Left lung (tissue), 4 donors: ENCODE measurements at regions not wholly inside any gene's neighbourhood (a gene's known extent, or its start where the extent isn't known, plus 50 kb on each side); places are given as distances from the start of the nearest gene placed in this dataset.

ENCODE experiments used
- ATAC-seq: fragments of 200-7000 bp; cut with Tn5 transposase; one replicate; pipeline ENCODE4 v1.9.1; 2020; ENCODE audit warnings: moderate library complexity
- DNase-seq, 4 donors: peaks; one replicate each; pipeline ENCODE4 v3.0.0-alpha.2; 2013 to 2020
- H3K27ac ChIP-seq, 2 donors: fragments of 200-600 bp; sonication (generic) in 1 of 2; one replicate each; pipeline versions ENCODE4 v1.5.0 to v1.8.0; 2020 to 2021
- H3K27me3 ChIP-seq, 2 donors: fragments of 200-600 bp; sonication (generic) in 1 of 2; one replicate each; pipeline versions ENCODE4 v1.5.0 to v1.8.0; 2020 to 2021
- H3K36me3 ChIP-seq, 2 donors: fragments of 200-600 bp; sonication (generic) in 1 of 2; one replicate each; pipeline versions ENCODE4 v1.5.0 to v1.8.0; 2020 to 2021
- H3K4me1 ChIP-seq, 2 donors: fragments of 200-600 bp; one replicate each; pipeline ENCODE4 v1.8.0; 2021
- H3K4me3 ChIP-seq, 2 donors: fragments of 200-600 bp; sonication (generic) in 1 of 2; one replicate each; pipeline versions ENCODE4 v1.5.0 to v1.8.0; 2020 to 2021; ENCODE audit warnings: mild to moderate bottlenecking in 1 of 2
- H3K9me3 ChIP-seq, 2 donors: fragments of 200-600 bp; sonication (generic) in 1 of 2; one replicate each; pipeline versions ENCODE4 v1.5.0 to v1.8.0; 2020 to 2021
- intact Hi-C, 2 donors: fragments of 100-400 bp; cut with DNase I; formaldehyde crosslinking; loops; one replicate each; pipeline versions ENCODE4 v1.11.2 to v1.14.2; 2022
- TF ChIP-seq, protein P1 (sequence below), 2 donors: fragments of 200-600 bp; sonication (generic) in 1 of 2; IDR thresholded peaks; one replicate each; pipeline versions ENCODE4 v1.5.0 to v1.8.0; 2021; ENCODE audit warnings: antibody characterized with exemption in 2 of 2
- donor health status: DM: no; HTN: yes; CAD: no.
- donor health status: DM: no; HTN: no; CAD: no.

DNA sequence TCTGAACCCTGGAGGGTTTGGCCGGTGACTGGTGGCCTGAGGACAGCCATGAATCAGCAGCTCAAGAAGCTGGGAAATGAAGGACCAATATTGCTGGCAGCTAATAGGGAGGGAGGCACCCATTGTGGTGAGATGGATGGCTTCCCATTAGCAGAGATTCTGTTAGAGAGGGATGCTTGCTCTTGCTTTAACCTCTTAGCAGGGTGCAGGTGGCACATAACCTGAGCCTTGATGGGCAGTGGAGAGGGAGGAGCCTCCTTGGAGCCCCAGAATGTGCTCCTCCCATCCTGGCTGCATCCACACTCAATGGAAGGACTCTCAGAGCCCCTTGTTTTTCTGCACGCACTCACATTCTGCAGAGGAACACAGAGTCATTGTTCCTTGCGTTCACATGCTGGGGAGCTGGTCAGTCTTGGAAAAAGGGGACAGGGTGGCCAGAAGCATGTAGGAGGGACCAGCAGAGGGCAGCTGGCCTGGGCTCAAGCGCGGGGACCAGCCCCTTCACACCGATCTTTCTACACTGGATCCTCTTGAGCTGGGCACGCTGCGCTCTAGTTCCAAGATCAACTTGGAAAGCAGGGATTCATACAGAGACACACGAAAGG lies 161.8 kb downstream of the MED10 start:
- H3K4me1 ChIP-seq, result no peaks in the 10 kb centered on the region

DNA sequence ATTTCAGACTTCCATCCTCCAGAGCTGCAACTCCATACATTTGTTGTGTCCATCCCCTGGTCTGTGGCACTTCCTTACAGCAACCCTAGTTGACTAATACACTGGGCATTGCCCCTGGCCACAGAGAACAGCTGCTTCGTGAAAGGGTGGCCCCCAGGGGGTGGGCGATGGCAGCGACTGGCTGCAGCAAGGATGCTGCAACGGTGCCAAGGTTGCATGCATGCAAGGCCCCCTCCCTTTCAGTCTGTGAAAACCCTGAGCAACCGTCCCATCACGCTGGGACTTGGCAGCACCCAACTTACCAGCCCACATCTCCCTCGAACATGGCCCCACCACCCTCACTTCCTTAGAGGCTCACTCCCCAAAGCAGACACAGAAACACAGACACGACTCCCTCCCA lies 162.5 kb downstream of the MED10 start:
- H3K9me3 ChIP-seq, result peaks cover 0 to 8% of the 10 kb centered on the region in 2 donors
- no peak overlapping the region for H3K4me3 ChIP-seq
- no peak overlapping the region for H3K27ac ChIP-seq
- TF ChIP-seq, protein P1, sequence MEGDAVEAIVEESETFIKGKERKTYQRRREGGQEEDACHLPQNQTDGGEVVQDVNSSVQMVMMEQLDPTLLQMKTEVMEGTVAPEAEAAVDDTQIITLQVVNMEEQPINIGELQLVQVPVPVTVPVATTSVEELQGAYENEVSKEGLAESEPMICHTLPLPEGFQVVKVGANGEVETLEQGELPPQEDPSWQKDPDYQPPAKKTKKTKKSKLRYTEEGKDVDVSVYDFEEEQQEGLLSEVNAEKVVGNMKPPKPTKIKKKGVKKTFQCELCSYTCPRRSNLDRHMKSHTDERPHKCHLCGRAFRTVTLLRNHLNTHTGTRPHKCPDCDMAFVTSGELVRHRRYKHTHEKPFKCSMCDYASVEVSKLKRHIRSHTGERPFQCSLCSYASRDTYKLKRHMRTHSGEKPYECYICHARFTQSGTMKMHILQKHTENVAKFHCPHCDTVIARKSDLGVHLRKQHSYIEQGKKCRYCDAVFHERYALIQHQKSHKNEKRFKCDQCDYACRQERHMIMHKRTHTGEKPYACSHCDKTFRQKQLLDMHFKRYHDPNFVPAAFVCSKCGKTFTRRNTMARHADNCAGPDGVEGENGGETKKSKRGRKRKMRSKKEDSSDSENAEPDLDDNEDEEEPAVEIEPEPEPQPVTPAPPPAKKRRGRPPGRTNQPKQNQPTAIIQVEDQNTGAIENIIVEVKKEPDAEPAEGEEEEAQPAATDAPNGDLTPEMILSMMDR (IDR thresholded peaks at IDR 0.05), result no peak
- intact Hi-C loops, result no loop called here
- H3K4me1 ChIP-seq, result no peaks in the 10 kb centered on the region
- no peaks in the 10 kb centered on the region for H3K27me3 ChIP-seq
- H3K36me3 ChIP-seq, result no peaks in the 10 kb centered on the region
- ATAC-seq (no peak), DNase-seq (no peak)

More for the DNA sequence above, 161.8 kb downstream of the MED10 start:
- H3K36me3 ChIP-seq, result no peaks in the 10 kb centered on the region
- H3K27me3 ChIP-seq, result no peaks in the 10 kb centered on the region
- intact Hi-C loops, result no loop called here
- no peak for DNase-seq
- no peak for ATAC-seq
- H3K27ac ChIP-seq, result no peak overlapping the region
- TF ChIP-seq, protein P1 (IDR thresholded peaks at IDR 0.05), result no peak
- no peak overlapping the region for H3K4me3 ChIP-seq
- H3K9me3 ChIP-seq, result peaks cover 0 to 13% of the 10 kb centered on the region in 2 donors

DNA sequence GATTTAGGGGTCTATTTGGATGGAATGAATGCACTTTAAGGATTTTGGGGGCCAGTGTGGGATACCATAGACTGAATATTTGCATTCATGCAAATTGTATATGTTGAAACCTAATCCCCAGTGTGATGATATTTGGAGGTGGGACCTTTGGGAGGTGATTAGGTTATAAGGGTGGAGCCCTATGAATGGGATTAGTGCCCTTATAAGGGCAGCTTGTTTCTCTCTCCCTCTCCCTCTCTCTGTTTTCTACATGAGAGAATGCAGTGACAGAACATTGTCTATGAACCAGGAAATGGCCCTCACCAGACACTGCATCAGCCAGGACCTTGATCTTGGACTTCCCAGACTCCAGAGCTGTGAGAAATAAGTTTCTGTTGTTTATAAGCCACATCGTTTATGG lies 166.1 kb downstream of the MED10 start:
- H3K4me1 ChIP-seq, result no peaks in the 10 kb centered on the region
- H3K27ac ChIP-seq, result no peak overlapping the region
- TF ChIP-seq, protein P1 (IDR thresholded peaks at IDR 0.05), result no peak
- H3K9me3 ChIP-seq, result peaks cover 0 to 10% of the 10 kb centered on the region in 2 donors
- H3K4me3 ChIP-seq, result no peak overlapping the region
- no peaks in the 10 kb centered on the region for H3K36me3 ChIP-seq
- no peak for DNase-seq
- intact Hi-C loops, result no loop called here
- no peaks in the 10 kb centered on the region for H3K27me3 ChIP-seq
- ATAC-seq, result no peak

- Histone ChIP-seq H3K36me3 (no peaks in the 10 kb centered on the region), H3K4me3 (no peak overlapping the region), H3K4me1 (no peaks in the 10 kb centered on the region), H3K27me3 (no peaks in the 10 kb centered on the region), H3K27ac (no peak overlapping the region), H3K9me3 (peaks cover 0 to 2% of the 10 kb centered on the region in 2 donors)
- no peak for ATAC-seq
- intact Hi-C loops, result no loop called here
- no peak for DNase-seq
- TF ChIP-seq, protein P1 (IDR thresholded peaks at IDR 0.05), result no peak
These were observed 171.8 kb downstream of the MED10 start for GRCh38 chr5:6206501-6206900.

DNA sequence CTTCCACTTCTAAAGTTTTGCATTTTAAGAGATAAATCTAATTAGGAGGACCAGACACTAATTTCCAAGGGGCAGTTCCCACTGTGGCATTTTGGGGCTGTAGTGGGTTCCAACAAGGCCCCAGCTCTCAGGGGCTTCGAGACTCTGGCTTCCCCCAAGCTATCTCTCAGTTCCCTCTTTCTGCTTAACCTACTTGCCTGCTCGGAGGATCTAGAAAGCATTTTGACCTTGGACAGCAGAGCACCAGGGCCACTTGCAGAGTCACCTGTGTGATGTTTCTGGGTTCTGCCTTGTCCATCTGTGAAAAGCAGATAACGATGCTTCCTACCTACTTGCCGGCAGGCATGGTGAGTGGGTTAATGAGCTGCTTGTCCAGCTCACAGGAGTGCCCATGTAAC lies 175.4 kb downstream of the MED10 start:
- intact Hi-C loops, result no loop called here

More for the DNA sequence above, 175.4 kb downstream of the MED10 start:
- Histone ChIP-seq H3K9me3 (no peaks in the 10 kb centered on the region), H3K27me3 (no peaks in the 10 kb centered on the region), H3K36me3 (no peaks in the 10 kb centered on the region), H3K4me3 (no peak overlapping the region), H3K4me1 (no peaks in the 10 kb centered on the region), H3K27ac (no peak overlapping the region)
- TF ChIP-seq, protein P1 (IDR thresholded peaks at IDR 0.05), result no peak
- no peak for ATAC-seq
- DNase-seq, result no peak
